Fibroblast of upper back skin (primary cell): ENCODE measurements at regions not wholly inside any gene's neighbourhood (a gene's known extent, or its start where the extent isn't known, plus 50 kb on each side); places are given as distances from the start of the nearest gene placed in this dataset.
A peak's percentile ranks its signal among the peaks of the same experiment; 100 is the strongest.

Experiments used
- DNase-seq: peaks from one replicate; pipeline ENCODE4 v3.0.0-alpha.2; 2013

DNA sequence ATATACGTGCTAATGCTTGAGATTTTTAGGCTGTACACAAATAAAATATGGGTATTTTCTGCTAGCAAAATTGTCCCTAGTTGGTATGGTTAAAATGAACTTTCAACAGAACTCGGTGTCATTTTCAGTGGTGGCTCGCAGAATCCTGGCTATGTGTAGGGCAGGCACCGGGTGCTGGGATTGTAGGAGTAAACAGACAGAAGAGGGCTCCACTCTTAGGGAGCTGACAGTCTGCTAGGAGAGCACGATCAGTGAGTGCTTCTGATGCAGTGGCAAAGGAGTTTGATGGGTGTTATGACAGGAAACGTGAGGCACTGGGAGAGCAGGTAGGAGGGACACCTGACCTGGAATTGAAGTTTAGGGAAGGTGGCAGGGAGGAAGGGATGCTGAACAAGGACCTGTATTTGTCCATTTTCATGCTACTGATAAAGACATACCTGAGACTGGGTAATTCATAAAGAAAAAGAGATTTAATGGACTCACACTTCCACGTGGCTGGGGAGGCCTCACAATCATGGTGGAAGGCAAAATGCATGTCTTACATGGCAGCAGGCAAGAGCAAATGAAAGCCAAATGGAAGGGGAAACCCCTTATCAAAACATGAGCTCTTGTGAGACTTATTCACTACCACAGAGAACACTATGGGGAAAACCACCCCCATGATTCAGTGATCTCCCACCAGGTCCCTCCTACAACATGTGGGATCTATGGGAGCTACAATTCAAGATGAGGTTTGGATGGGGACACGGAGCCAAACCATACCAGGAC, 105.4 kb upstream of the LCLAT1 start:
- DNase-seq = no peak

DNA sequence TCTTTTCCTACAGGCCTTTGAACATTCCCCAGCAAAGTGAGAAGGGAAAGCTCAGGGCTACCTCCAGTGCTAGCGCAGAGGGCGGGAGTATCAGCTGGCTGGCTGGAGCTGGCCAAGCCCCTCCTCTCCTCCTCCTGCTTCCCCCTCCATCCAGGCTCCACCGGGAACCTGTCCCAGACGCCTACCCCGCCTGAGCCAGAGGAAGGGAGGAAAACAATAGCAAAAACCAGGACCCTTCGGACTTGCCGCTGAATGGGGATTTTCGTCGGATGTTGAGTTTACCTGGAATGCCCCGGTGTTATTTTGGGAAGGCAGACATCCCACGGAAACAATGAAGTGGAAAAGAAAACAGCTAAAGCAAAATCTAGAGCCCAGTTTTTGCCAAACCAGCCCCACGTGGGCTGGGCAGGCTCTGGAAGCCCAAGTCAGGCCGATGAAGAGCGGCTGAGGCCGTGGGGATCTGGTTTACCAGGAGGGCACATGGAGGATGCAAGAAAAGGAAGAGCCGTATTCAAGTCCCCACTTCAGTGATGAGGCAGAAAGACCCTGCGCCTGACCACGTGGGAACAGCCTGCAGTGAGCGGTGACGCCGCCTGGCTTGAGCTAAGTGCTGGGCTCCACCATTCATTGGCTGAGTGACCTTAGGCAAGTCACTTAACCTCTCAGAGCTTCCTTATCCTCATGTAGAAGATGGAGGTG, 100.4 kb upstream of the LCLAT1 start:
- DNase-seq = no peak

DNA sequence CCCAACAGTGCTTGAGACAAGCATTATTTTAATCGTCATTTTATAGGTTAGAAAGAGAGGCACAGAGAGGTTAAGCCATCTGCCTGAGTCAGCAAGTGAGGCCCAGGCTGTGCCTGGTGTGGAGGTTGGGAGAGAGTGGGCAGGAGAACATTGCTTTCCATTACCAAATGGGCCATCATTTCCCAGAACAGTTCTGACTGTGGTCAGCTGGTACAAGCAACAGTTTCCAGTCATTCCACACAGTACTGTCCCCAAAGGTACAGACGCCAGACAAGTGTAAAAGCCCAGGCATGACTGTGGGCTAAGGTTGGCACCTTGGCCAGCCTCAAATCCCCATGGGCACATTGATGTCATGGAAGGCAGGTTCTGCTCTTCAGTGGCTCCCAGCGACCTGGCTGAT, 98.2 kb upstream of the LCLAT1 start:
- DNase-seq = no peak

DNA sequence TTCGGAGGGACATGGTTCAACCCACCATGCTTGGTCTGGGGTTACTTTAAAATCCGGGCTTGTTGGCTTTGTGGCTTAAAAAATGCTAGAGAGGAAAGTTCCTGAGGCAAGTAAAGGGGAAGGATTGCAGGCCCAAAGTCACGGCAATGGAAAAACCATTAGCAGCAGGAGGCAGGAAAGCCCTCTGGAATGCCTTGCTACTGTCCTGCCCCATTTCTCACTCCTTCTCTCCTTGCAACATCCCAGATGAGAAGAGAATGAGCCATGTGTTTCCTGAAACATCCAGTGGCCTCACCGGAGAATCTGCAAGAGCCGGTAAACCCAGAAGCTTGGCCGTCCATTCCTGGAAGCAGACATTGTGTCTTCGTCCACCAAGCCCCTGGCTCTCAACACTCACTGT, 97.4 kb upstream of the LCLAT1 start:
- peak; percentile 55 for DNase-seq

DNA sequence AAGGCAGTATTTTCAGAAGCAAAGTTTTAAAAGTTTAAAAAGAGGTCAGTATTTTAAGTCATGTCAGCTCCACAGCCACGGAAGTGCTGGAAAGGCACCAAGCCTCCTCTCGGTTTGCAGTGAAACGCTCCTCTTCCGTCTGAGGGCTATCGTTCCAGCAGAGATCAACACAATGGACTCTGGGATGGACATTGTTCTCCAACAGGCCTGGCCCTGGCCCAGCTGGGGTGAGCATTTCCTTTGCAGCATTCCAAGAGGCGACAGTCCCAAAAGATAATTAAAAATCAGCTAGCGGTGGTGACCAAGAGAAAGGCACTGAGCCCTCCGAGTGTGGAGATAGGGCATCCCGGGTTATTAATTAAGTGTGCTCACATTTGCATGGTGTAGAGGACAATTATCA, 95.9 kb upstream of the LCLAT1 start:
- DNase-seq = no peak

DNA sequence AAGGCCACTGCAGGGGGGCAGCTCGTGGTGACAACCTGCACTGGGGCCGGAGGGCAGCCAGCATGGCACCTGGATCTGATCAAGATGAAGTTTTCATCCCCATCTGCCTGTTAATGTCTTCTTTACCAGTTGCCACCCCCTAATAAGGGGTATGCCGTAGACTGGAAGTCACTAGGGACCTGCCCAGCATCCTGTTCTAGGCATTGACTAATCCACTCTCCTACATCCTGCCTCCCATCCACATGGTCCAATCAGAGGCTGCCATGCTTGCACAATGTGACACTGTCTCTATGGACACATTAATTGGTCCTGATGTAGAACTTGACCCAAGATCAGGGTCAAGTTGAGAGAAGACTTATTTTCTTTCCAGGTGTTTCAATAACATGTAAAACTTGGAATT, 95.1 kb upstream of the LCLAT1 start:
- DNase-seq = no peak

DNA sequence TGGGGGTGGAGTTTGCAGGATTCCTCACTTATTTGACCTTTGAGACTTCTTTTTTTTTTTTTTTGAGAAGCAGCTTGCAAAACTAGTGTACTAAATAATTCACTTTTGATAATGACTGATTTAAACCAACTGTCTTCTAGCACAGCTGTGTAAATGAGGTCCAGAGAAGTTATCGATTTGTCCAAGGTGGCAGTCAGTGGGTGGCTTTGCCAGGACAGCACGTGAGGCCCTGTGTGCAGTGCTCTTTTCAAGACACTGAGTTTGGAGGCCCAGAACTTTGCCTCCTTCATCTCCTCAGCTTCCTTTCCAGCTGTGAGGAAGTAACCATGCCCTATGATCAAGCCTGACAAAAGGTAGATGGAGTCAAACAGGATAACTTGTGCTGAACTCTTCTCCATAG, 92.9 kb upstream of the LCLAT1 start:
- no peak for DNase-seq

DNA sequence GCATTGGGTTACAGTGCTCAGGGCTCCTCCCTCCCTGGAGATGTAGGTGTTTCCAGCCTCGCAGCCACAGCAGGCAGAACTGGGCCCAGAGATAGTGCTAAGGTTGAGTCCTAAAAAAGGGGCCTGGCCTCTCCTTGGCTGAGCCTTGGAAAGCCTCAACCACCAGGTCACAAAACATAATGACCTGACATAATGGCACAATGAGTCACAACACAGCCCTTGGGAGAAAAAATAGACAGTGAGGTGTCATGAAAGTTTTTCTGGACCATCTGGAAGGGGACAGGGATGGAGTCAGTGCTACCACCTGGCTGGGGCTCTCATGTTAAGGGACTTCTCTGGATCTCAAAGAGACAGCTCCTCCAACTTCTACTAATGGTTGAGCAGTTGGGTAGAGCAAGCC, 92.4 kb upstream of the LCLAT1 start:
- no peak for DNase-seq

DNA sequence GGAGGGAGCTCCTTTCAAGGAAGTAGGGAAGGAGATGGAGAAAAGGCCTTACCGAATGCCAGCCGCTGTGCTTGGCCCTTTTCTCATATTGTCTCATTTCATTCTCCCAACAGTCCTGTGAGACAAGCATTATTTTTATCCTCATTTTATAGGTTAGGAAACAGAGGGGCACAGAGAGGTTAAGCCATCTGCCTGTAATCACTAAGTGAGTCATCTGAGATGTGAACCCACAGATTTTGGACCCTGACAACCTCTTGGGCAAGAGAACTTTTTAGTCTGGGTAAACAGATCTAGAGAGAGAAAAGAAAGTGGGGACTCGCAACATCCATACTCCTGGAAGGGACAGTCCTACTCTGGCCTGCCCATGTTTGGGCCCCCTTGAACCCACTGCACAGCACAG, 91.7 kb upstream of the LCLAT1 start:
- DNase-seq = no peak

DNA sequence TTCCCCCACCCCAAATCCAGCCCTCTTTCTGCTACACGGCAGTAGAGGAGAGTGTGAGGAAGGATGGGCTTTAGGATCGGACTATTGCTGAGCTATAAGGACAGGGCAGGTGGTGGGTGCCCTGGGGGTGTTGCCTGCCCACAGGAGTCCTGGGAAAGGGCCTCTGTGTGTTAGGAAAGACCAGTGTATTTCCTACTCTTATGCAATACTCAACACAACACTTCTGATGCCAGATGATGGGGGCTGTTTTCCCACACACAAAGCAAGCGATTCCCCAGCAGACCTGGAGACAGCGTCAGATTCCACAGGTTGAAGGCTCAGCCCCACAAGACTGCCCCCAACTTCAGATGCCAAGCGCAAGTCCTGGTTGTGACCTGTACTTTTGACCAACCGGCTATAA, 91.0 kb upstream of the LCLAT1 start:
- DNase-seq = no peak

DNA sequence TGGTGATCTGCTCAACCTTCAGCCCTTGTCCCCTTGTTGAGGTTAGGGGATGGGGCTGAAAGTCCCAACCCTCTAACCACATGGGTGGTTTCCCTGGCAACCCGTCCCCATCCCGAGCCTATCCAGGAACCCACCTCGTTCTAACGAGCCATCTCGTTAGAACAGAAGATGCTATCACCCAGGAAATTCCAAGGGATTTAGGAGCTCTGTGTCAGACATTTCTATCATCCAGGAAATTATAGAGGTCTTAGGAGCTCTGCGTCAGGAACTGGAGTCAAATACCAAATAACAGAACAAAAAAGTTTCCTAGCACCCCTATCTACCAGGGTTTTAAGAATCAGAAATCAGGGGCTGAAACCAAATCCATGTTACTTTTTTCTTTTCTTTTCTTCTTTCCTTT, 90.3 kb upstream of the LCLAT1 start:
- no peak for DNase-seq

DNA sequence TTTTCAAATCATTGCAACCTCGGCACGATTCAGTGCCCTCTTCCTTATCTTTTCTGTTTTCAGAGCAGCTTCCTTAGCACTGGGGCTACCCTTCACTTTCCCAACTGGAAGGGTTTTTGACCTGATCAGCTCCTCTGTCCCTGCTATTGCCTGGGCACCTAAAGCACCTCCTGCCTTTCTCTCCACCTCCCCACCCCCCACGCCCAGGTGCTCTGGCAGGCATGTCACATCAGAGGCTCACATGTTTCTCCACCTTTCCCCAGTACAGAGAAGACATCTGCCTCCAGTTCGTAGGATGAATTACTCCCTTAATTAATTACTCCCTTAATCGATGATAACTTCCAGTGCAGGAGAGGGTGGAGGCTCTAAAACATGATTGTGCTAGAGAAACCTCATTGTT, 88.7 kb upstream of the LCLAT1 start:
- DNase-seq = no peak

DNA sequence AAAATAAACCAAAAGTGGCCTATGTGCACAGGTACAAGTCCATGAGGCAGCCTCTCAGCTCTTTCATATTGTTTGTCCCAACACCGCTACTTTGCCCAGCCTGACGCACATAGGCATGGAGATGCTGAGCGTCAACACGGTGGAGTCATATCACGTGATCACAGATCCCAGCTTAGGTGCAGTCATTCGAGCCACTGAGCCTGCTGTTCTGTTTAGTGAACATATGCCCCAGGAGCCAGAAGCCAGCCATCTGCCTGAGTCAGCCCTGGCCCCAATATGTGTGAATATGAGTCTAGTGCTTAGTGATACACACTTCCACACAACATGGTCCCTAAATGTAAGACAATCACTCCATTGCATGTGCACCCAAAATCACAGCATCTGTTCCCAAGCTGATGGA, 88.2 kb upstream of the LCLAT1 start:
- DNase-seq = peak; percentile 39

DNA sequence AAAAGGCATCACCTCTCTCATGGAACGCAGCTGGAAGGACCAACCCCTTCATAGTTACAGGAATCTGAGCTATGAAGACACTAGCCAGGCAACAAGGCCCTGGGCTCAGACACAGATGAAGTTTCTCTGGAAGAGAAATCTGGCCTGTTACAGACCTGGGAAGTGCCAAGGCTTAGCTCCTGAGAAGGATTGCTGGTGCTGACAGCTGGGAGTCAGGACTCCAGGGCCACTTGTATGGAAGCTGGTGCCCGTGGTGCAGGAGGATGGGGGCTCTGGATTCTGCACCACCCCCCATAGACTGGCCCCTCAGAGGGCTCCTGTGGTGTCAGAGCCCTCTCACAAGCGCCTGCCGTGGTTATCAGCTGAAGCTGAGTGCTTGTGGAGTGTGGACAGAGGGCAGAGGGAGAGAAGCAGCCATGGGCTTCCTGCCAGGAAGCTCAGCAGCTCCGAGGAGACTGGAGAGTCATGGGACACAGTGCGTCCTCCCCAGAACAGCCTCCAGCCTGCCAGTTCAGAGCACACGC, 87.3 kb upstream of the LCLAT1 start:
- peak; percentile 37 for DNase-seq

DNA sequence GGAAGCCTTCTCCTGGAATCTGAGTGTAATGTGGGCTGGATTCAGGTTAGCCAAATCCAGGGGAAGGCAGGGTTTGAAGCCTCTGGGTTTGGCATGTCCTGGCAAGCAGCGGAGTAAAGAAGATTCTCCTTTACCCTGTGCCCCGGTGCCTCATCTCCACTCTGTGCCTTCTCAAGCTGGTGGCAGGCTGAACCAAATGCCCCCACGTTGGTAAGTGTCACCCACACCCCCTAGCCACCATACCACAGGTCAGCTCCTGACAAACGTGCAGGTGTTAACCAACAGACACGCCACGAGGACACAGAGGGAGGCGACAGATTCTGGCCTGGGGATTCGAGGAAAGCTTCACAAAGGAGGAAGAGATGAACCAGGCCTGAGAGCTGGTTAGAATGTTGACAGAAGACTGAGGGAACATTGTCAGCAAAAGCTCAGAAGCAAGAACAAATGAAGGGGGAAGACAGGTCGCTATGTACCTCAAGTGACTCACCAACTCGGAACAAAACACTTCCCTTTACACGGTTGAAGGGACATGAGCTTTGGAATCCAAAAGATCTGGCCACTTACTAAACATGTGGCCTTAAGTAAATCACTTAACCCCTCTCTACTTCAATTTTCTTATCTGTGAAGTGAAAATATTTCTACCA, 85.2 kb upstream of the LCLAT1 start:
- DNase-seq = no peak

DNA sequence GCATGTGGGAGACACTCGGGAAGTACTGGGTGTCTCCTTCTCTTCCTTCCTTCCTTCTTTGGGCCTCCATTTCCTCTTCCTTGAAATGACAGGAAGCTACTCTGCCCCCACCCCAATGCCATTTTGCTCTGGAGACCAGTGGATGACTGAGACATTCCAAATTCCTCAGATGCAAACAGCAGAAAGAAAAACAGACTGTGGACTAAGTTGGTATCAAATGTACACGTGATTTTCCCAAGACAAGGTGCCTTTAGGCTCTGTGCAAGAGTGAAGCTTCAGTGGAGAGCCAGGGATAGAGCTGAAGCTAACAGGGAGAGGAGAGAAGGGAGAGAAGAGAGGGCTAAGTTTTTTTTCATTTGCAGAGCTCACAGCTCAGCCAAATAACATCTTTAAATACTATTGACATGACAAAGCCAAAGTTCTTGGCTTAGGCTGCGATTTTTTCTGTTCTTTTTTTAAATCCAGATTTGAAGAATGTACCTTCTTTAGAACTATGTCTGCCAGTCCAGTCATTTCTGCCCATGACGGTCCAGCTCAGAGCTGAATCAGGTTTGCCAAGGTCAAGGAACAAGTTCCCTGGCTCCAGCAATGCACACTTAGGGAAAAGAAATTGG, 84.5 kb upstream of the LCLAT1 start:
- DNase-seq = peak; percentile 72

DNA sequence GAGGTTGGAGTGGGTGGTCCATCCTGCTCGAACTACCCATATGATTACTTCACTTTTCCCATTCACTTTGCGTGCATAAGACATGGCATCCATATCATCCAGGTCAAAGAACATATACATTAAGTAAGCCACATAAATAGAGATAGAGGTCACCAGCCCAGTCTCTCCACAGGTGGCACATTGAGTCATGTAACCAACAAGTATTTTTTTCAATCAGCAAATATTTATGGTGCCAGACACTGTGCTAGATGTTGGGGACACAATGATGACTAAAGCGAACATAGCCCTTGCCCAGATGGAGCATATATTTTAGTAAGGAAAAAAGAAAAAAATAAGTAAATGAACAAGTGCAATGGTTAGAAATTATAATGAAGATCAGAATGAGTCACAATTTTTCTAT, 83.6 kb upstream of the LCLAT1 start:
- DNase-seq = no peak

DNA sequence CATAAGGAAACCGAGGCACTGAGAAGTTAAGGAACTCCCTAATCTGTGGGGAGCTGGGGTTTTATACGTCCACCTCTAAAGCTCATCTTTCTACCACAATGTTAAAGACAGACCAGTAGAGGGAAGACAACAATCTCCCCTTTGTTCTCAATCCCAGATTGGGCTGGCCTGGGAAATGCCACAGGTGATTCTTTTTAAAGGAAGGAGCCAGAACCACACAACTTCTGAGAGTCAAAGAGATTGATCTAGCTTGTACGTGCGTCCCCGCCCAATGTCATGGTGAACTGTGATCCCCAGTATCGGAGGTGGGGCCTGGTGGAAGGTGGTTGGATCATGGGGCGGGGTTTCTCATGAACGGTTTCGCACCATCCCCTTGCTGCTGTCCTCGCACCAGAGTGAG, 81.8 kb upstream of the LCLAT1 start:
- no peak for DNase-seq

DNA sequence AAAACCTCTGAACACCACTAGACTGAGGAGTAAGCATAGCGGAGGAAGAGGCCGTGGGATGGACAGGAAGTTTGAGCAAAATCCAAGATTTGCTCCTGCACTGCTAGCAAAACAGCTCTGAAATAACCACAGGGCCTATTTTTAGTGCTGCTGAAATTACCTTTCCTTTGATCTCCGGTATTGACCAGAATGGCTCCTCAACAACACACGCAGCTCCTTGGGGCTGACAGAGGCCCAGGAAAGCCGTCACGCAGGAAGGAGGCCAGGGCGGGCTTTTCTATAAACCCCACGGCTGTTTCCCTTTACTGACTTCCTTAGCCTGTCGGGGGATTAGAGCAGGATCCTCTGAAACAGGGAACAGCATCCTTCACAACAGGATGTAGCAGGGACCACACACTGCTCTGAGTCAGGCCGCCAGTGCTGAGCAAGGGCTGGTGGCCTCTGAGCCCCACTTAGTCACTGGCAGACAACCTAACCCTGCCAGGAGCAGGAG, 80.8 kb upstream of the LCLAT1 start:
- DNase-seq = peak; percentile 71

DNA sequence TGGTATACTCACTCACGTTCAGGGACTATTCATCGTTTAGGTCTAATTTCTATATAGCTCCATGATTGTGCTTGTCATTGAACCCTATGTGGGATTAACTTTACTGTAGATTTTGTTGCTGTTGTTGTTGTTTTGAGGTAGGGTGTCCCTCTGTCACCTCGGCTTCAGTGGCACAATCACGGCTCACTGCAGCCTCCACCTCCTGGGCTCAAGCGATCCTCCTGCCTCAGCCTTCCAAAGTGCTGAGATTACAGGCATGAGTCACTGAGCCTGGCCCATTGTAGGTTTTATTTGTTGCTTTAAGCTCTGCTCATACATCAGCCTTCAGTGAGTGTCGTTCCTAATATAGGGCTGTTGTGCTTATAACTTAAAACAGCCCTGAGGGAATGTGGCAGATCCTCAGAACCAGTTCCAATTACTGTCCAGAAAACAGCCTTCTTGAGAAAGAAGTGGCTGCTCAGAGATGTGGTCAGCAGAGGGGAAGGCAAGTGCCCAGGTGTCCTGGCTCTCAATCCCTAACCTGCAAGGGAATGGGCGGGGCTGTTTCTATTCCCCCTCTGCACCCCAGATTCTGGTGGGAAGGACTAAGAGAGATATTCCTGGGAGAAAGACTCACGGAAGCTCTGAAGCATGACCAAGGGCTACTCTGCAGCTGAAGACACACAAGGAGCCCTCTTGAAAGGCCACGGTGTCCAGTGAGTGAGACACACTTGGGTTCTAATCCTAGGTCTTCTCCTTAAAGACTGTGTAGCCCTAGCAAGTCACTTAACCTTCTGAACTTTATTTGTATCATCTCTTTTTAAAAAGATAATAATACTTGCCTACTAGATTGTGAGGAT, 79.6 kb upstream of the LCLAT1 start:
- peak; percentile 66 for DNase-seq

DNA sequence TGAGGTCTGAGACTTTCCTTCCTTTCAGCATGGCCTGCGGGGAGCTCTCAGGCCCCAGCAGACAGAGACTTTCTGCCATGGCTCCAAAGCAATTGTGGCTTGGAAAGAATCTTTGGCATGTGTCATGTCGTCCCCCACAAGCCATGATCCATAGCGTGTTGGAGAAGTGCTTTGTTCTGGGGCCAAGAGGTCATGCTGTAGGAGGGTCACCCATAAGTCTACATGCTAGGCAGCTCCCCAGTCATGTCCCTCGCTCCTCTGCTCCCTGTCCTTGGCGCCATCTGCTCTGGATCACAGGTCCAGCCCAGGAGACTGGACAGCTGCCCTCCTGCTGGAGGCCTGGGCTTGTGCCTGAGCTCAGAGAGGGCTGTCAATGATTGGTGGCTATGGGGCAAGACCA, 78.8 kb upstream of the LCLAT1 start:
- peak; percentile 93 for DNase-seq

DNA sequence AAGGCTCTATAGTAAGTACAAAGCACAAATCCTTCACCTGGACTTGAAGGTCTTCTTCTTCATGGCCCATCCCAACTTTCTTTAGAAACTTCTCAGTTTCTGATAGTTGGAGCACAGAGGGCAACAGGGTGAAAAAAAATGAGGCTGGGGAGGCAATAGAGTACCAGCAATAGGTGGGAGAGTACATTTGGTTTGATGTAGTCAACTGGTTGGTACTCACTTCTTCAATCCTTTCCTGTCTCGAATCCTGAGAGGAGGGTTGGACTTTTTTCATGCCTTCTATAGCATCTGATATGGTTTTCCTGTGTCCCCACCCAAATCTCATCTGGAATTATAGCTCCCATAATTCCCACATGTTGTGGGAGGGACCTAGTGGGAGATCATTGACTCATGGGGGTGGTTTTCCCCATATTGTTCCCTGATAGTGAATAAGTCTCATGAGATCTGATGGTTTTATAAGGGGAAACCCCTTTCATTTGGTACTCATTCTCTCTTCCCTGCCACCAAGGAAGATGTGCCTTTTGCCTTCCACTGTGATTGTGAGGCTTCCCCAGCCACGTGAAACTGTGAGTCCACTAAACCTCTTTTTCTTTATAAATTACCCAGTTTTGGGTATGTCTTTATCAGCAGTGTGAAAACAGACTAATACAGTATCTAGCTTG, 75.9 kb upstream of the LCLAT1 start:
- no peak for DNase-seq
